GM12864 (cell line): ENCODE measurements at regions not wholly inside any gene's neighbourhood (a gene's known extent, or its start where the extent isn't known, plus 50 kb on each side); places are given as distances from the start of the nearest gene placed in this dataset.

Experiments
- DNase-seq: peaks from one replicate; pipeline ENCODE4 v3.0.0-alpha.2; 2011; ENCODE audit warnings: low read depth
- H3K4me3 ChIP-seq: 2 replicates; pipeline ENCODE4 v1.5.1; 2011; ENCODE audit warnings: mild to moderate bottlenecking, low read depth, low read length, control low read depth
- CTCF ChIP-seq: IDR thresholded peaks from 2 replicates; pipeline ENCODE4 v1.5.1; 2011; ENCODE audit warnings: low read depth, mild to moderate bottlenecking, moderate library complexity, low read length, control low read depth, inconsistent platforms; ENCODE audit errors: missing control alignments

- TF ChIP-seq CTCF, result no peak
Measured at GRCh38 chr17:71338396-71338795, 782.4 kb upstream of the SOX9 start.

GRCh38 chr17:71339206-71339605 lies 781.6 kb upstream of the SOX9 start:
- H3K4me3 ChIP-seq, result no peak overlapping the region
- TF ChIP-seq CTCF, result no peak
- DNase-seq, result no peak

More at GRCh38 chr17:71338396-71338795, 782.4 kb upstream of the SOX9 start:
- no peak for DNase-seq
- no peak overlapping the region for H3K4me3 ChIP-seq

DNA sequence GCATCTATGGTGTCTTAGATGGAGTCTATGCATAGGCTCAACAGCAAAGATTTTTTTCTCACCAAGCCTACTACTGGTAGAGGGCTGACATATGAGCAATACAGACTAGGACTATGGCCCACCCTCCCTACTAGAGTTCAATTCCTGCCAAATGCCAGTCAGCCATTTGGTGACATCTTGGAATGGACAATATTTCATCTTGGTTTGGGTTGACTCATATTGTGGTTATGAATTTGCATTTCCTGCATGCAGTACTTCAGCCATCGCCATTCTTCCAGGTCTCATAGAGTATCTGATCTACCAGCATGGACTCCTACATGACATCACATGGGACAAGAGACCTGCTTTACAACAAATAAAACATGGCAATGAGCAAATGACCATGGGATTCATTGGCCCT lies 778.1 kb upstream of the SOX9 start:
- DNase-seq, result no peak

GRCh38 chr17:71349908-71350600 lies 770.8 kb upstream of the SOX9 start:
- DNase-seq, result no peak
- no peak overlapping the region for H3K4me3 ChIP-seq
- no peak for TF ChIP-seq CTCF

More for the DNA sequence above, 778.1 kb upstream of the SOX9 start:
- no peak for TF ChIP-seq CTCF
- no peak overlapping the region for H3K4me3 ChIP-seq

DNA sequence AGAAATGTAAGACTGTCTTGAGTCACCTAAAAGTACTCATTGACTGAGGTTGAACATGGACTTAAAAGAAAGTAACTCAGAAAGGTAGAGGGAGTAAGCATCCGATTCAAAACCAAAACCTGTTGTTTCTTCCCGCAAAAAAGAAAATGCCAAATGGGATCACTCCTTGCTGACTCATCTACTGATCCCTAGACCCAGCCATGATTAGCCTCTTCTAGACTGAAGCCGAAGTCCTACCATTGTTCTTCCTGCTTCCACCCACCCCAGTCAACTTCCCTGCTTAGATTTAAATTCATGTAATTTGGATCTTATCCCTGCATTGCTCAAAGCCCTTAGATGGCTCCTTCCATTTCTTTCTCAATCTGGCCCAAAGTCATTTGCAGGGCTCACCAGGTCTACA lies 760.5 kb upstream of the SOX9 start:
- no peak overlapping the region for H3K4me3 ChIP-seq
- no peak for DNase-seq
- no peak for TF ChIP-seq CTCF

DNA sequence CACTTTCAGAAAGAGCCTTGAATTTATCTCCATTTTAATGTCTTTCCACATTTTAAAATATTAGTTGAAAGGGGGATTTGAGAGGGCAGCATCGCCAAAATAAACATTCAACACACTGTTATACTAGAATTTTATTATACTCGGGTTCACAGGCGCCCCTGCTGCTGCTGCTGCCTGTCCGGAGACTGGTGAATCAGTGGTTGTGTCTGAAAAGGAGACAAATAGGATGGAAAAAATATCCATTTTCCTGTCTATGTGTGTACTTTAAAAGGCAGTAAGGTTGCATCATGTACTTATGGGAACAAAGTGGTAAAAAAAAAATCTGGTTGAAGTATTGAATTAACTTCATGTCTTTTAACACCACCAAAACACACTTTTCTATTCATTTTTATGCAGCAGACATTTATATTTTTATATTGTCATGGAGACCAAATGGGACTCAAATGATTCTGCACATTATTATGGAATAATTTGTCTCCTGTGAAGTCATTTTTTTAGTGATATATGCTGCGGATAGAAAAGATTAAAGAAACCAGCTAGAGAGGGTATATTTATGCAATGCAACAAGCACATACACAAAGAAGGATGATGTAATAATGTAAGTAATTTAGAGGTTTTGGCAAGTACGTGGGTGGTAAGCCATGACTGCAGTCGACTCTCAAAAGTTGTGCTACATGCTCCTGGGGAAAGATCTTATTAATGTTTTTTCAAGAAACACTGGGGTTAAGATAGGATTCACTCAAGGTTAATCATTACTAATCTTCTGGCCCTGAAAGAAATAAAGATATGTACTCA lies 759.0 kb upstream of the SOX9 start:
- DNase-seq, result no peak
- H3K4me3 ChIP-seq, result no peak overlapping the region
- no peak for TF ChIP-seq CTCF
